SK-N-SH treated with all-trans-retinoic acid at 6 μM for 48 hours (cell line): ENCODE measurements at regions not wholly inside any gene's neighbourhood (a gene's known extent, or its start where the extent isn't known, plus 50 kb on each side); places are given as distances from the start of the nearest gene placed in this dataset.
A peak's percentile ranks its signal among the peaks of the same experiment; 100 is the strongest.

Source experiments
- ATAC-seq: fragments of 200-7000 bp; cut with Tn5 transposase; 3 replicates; pipeline ENCODE4 v1.9.1; 2020; ENCODE audit warnings: mild to moderate bottlenecking, moderate library complexity
- ARNTL ChIP-seq: fragments of 450-650 bp; formaldehyde crosslinking; IDR thresholded peaks from 2 replicates; pipeline ENCODE4 v1.5.0; 2020; ENCODE audit warnings: low read depth, mild to moderate bottlenecking, moderate library complexity, borderline replicate concordance
- BACH2 ChIP-seq: fragments of 250-450 bp; sonication (Bioruptor Pico); IDR thresholded peaks from 2 replicates; pipeline ENCODE4 v1.9.0; 2021; ENCODE audit warnings: mild to moderate bottlenecking, borderline replicate concordance
- CREB5 ChIP-seq: fragments of 250-450 bp; sonication (Bioruptor Pico); IDR thresholded peaks from 2 replicates; pipeline ENCODE4 v1.5.1; 2020; ENCODE audit warnings: low read depth, mild to moderate bottlenecking, moderate library complexity
- CSDC2 ChIP-seq: fragments of 250-450 bp; sonication (Bioruptor Pico); IDR thresholded peaks from 2 replicates; pipeline ENCODE4 v1.5.0; 2020; ENCODE audit warnings: mild to moderate bottlenecking, moderate library complexity
- CSRNP3 ChIP-seq: fragments of 250-450 bp; sonication (Bioruptor Pico); IDR thresholded peaks from 2 replicates; pipeline ENCODE4 v1.5.1; 2021; ENCODE audit warnings: mild to moderate bottlenecking, moderate library complexity
- ESRRG ChIP-seq: fragments of 250-450 bp; sonication (Bioruptor Pico); IDR thresholded peaks from 2 replicates; pipeline ENCODE4 v1.6.1; 2021; ENCODE audit warnings: mild to moderate bottlenecking
- GLIS3 ChIP-seq: fragments of 250-450 bp; sonication (Bioruptor Pico); IDR thresholded peaks from 2 replicates; pipeline ENCODE4 v1.5.0; 2020; ENCODE audit warnings: mild to moderate bottlenecking, moderate library complexity
- ISL1 ChIP-seq: fragments of 250-450 bp; sonication (Bioruptor Pico); IDR thresholded peaks from 2 replicates; pipeline ENCODE4 v2.1.2; 2022; ENCODE audit warnings: mild to moderate bottlenecking, moderate library complexity
- OSR1 ChIP-seq: fragments of 250-450 bp; sonication (Bioruptor Pico); IDR thresholded peaks from 2 replicates; pipeline ENCODE4 v1.8.0; 2022; ENCODE audit warnings: moderate library complexity, mild to moderate bottlenecking, inconsistent platforms
- PATZ1 ChIP-seq: fragments of 250-450 bp; sonication (Bioruptor Pico); IDR thresholded peaks from 2 replicates; pipeline ENCODE4 v1.8.0; 2020; ENCODE audit warnings: mild to moderate bottlenecking, moderate library complexity, borderline replicate concordance
- PPARA ChIP-seq: fragments of 250-450 bp; sonication (Bioruptor Pico); IDR thresholded peaks from 2 replicates; pipeline ENCODE4 v1.5.0; 2020; ENCODE audit warnings: mild to moderate bottlenecking, borderline replicate concordance
- RARB ChIP-seq: fragments of 250-450 bp; sonication (Bioruptor Pico); IDR thresholded peaks from 2 replicates; pipeline ENCODE4 v1.8.0; 2021; ENCODE audit warnings: mild to moderate bottlenecking, moderate library complexity
- SNAI2 ChIP-seq: fragments of 250-450 bp; sonication (Bioruptor Pico); IDR thresholded peaks from 2 replicates; pipeline ENCODE4 v1.5.0; 2020; ENCODE audit warnings: mild to moderate bottlenecking, moderate library complexity
- TCF4 ChIP-seq: fragments of 250-450 bp; sonication (Bioruptor Pico); IDR thresholded peaks from 2 replicates; pipeline ENCODE4 v1.8.0; 2021; ENCODE audit warnings: mild to moderate bottlenecking, moderate library complexity, borderline replicate concordance
- TOX ChIP-seq: fragments of 250-450 bp; sonication (Bioruptor Pico); IDR thresholded peaks from 2 replicates; pipeline ENCODE4 v1.8.0; 2021; ENCODE audit warnings: mild to moderate bottlenecking, moderate library complexity, borderline replicate concordance
- TSHZ2 ChIP-seq: fragments of 250-450 bp; sonication (Bioruptor Pico); IDR thresholded peaks from 2 replicates; pipeline ENCODE4 v1.5.0; 2020; ENCODE audit warnings: mild to moderate bottlenecking, moderate library complexity
- ZC3H10 ChIP-seq: fragments of 250-450 bp; sonication (Bioruptor Pico); IDR thresholded peaks from 2 replicates; pipeline ENCODE4 v1.5.1; 2021; ENCODE audit warnings: mild to moderate bottlenecking, moderate library complexity
- ZFP30 ChIP-seq: fragments of 450-650 bp; formaldehyde crosslinking; IDR thresholded peaks from 2 replicates; pipeline ENCODE4 v1.5.0; 2022; ENCODE audit warnings: mild to moderate bottlenecking, moderate library complexity
- ZNF565 ChIP-seq: fragments of 450-650 bp; formaldehyde crosslinking; conservative IDR thresholded peaks from 2 replicates; pipeline ENCODE4 v1.5.0; 2020; ENCODE audit warnings: low read depth, mild to moderate bottlenecking, moderate library complexity
- ZNF70 ChIP-seq: fragments of 450-650 bp; formaldehyde crosslinking; IDR thresholded peaks from 2 replicates; pipeline ENCODE4 v1.5.0; 2020; ENCODE audit warnings: mild to moderate bottlenecking, moderate library complexity
- ZNF8 ChIP-seq: fragments of 450-650 bp; formaldehyde crosslinking; IDR thresholded peaks from 2 replicates; pipeline ENCODE4 v1.5.0; 2020; ENCODE audit warnings: mild to moderate bottlenecking, moderate library complexity

- ATAC-seq, result no peak
- TF ChIP-seq SNAI2 (CRISPR knock-in tag) (no peak), CREB5 (no peak), TCF4 (no peak), TSHZ2 (CRISPR knock-in tag) (no peak), CSRNP3 (CRISPR knock-in tag) (no peak), ZFP30 (CRISPR knock-in tag) (no peak), RARB (CRISPR knock-in tag) (no peak), TOX (CRISPR knock-in tag) (no peak), OSR1 (no peak), ZNF70 (CRISPR knock-in tag) (no peak), PPARA (CRISPR knock-in tag) (no peak)
These were observed 480.7 kb downstream of the NPHP4 start for GRCh38 chr1:5511381-5512097.

GRCh38 chr1:5509664-5510452 lies 482.4 kb downstream of the NPHP4 start:
- peak; percentile 61; the same call in 2 of the 3 replicates for ATAC-seq

More at GRCh38 chr1:5509664-5510452, 482.4 kb downstream of the NPHP4 start:
- TF ChIP-seq ESRRG (CRISPR knock-in tag) (no peak), CREB5 (no peak), ZNF565 (CRISPR knock-in tag) (no peak), SNAI2 (CRISPR knock-in tag) (no peak), ZFP30 (CRISPR knock-in tag) (no peak), TSHZ2 (CRISPR knock-in tag) (no peak), TCF4 (no peak), GLIS3 (CRISPR knock-in tag) (no peak), CSDC2 (CRISPR knock-in tag) (no peak), ARNTL (CRISPR knock-in tag) (no peak), ZNF8 (CRISPR knock-in tag) (no peak), TOX (CRISPR knock-in tag) (no peak), RARB (CRISPR knock-in tag) (no peak), ZC3H10 (no peak), ISL1 (CRISPR knock-in tag) (no peak), CSRNP3 (CRISPR knock-in tag) (no peak), PATZ1 (CRISPR knock-in tag) (no peak), BACH2 (no peak)
